ENCODE measurements at regions not wholly inside any gene's neighbourhood (a gene's known extent, or its start where the extent isn't known, plus 50 kb on each side); places are given as distances from the start of the nearest gene placed in this dataset.
A peak's percentile ranks its signal among the peaks of the same experiment; 100 is the strongest.

GRCh38 chr5:173498286-173498685 lies 118.2 kb downstream of the BOD1 start:
- Histone ChIP-seq H3K9me3 (ENCODE audit: control insufficient read depth in 5 of 5, low read length in 5 of 5) (no peaks in the 10 kb centered on the region), H3K36me3 (ENCODE audit: control insufficient read depth in 5 of 5, insufficient read depth in 5 of 5, low read length in 5 of 5) (no peaks in the 10 kb centered on the region), H3K4me1 (ENCODE audit: control insufficient read depth in 5 of 5, insufficient read depth in 5 of 5, low read length in 5 of 5) (peaks cover 13 to 62% (median 58%) of the 10 kb centered on the region in 5 donors), H3K9ac (ENCODE audit: low read length in 5 of 5) (peak overlapping the region in 2 of 5 donors; percentile 13 to 60), H3K27ac (ENCODE audit: low read depth, low read length) (peak overlapping the region; percentile 49), H3K4me3 (ENCODE audit: low read depth in 1 of 5, low read length in 5 of 5) (peak overlapping the region in 1 of 5 donors; percentile 19), H3K27me3 (ENCODE audit: control insufficient read depth in 5 of 5, insufficient read depth in 4 of 5, low read length in 5 of 5) (no peaks in the 10 kb centered on the region)

GRCh38 chr5:173497685-173498084 lies 118.8 kb downstream of the BOD1 start:
- Histone ChIP-seq H3K9me3 (ENCODE audit: control insufficient read depth in 5 of 5, low read length in 5 of 5) (no peaks in the 10 kb centered on the region), H3K4me1 (ENCODE audit: control insufficient read depth in 5 of 5, insufficient read depth in 5 of 5, low read length in 5 of 5) (peaks cover 13 to 62% (median 58%) of the 10 kb centered on the region in 5 donors), H3K27ac (ENCODE audit: low read depth, low read length) (peak overlapping the region; percentile 17), H3K36me3 (ENCODE audit: control insufficient read depth in 5 of 5, insufficient read depth in 5 of 5, low read length in 5 of 5) (no peaks in the 10 kb centered on the region), H3K4me3 (ENCODE audit: low read depth in 1 of 5, low read length in 5 of 5) (no peak overlapping the region), H3K9ac (ENCODE audit: low read length in 5 of 5) (no peak overlapping the region), H3K27me3 (ENCODE audit: control insufficient read depth in 5 of 5, insufficient read depth in 4 of 5, low read length in 5 of 5) (no peaks in the 10 kb centered on the region)

- Histone ChIP-seq H3K27ac (ENCODE audit: low read depth, low read length) (no peak overlapping the region), H3K4me1 (ENCODE audit: control insufficient read depth in 5 of 5, insufficient read depth in 5 of 5, low read length in 5 of 5) (peaks cover 13 to 57% (median 54%) of the 10 kb centered on the region in 5 donors), H3K4me3 (ENCODE audit: low read depth in 1 of 5, low read length in 5 of 5) (no peak overlapping the region), H3K9me3 (ENCODE audit: control insufficient read depth in 5 of 5, low read length in 5 of 5) (no peaks in the 10 kb centered on the region), H3K27me3 (ENCODE audit: control insufficient read depth in 5 of 5, insufficient read depth in 4 of 5, low read length in 5 of 5) (no peaks in the 10 kb centered on the region), H3K36me3 (ENCODE audit: control insufficient read depth in 5 of 5, insufficient read depth in 5 of 5, low read length in 5 of 5) (no peaks in the 10 kb centered on the region), H3K9ac (ENCODE audit: low read length in 5 of 5) (no peak overlapping the region)
Measured at GRCh38 chr5:173496883-173497255, 119.6 kb downstream of the BOD1 start.

DNA sequence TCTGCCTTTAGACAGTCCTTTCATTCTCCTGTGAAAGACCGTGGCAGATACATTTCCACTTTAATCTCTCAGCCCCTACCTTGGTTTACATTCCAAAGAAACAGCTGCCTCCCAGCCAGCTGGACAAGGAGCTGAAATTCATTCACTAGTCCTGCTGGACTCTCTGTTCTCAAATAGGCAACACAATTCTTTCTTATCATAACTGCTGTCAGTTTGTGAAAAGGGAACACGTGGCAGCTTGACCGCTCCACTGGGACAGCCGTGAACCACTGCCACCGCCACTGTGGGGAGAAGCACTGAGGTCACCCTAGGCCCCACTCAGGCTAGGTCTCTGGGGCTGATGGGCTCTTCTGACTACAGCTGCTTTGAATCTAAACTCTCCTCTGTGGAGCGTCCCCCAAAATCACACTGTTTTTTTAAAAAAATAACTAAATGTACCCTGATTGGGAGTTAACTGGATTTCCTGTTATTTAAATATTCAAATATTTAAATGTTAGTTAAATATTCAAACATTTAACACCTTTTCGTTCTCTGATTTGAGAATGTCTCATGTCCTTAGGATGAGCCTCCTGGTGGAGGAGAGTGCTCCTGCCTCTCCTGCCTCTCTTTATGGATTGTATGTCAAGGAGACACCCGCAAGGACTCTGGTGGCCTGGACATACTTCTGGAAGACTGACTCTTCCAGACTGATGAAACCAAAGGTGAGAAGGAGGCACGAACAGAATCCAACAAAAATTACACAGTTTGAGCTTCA lies 120.1 kb downstream of the BOD1 start:
- Histone ChIP-seq H3K27me3 (ENCODE audit: control insufficient read depth in 5 of 5, insufficient read depth in 4 of 5, low read length in 5 of 5) (no peaks in the 10 kb centered on the region), H3K9me3 (ENCODE audit: control insufficient read depth in 5 of 5, low read length in 5 of 5) (no peaks in the 10 kb centered on the region), H3K4me1 (ENCODE audit: control insufficient read depth in 5 of 5, insufficient read depth in 5 of 5, low read length in 5 of 5) (peaks cover 13 to 52% (median 49%) of the 10 kb centered on the region in 5 donors), H3K9ac (ENCODE audit: low read length in 5 of 5) (no peak overlapping the region), H3K4me3 (ENCODE audit: low read depth in 1 of 5, low read length in 5 of 5) (no peak overlapping the region), H3K36me3 (ENCODE audit: control insufficient read depth in 5 of 5, insufficient read depth in 5 of 5, low read length in 5 of 5) (no peaks in the 10 kb centered on the region), H3K27ac (ENCODE audit: low read depth, low read length) (peak overlapping the region; percentile 6)

DNA sequence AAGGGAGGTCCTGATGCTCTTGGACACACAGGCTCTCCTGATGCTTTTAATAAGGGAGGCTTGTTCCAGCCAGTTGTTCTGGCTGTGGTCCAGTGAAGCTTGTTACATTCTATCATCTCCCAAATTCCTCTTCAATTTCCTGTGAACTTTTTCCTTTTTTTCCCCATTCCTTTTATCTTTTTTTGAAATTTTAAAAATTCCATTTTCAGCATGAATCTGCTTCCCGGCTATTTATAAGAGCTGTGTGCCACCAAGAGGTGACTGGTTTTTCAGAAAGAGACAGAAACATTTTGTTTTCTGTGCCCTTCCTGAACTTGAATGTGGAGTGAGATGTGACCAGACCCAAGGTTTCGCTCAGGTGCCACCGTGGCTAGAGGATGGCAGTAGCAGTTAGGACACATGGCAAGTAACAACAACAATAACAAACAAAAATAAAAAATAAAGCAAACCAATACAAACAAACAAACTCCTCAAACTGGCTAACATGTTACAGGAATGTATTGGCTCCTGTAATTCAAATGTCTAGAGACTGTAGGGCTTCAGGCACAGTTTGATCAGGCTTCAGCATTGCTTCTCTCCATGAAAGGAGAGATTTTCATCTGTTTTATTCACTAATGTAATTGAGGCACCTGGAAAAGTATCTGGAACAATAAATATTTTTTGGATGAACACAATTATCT lies 121.1 kb downstream of the BOD1 start:
- no peak overlapping the region for H3K9ac ChIP-seq (ENCODE audit: low read length in 5 of 5)
- H3K4me1 ChIP-seq (ENCODE audit: control insufficient read depth in 5 of 5, insufficient read depth in 5 of 5, low read length in 5 of 5): peaks cover 9 to 44% (median 39%) of the 10 kb centered on the region in 5 donors

DNA sequence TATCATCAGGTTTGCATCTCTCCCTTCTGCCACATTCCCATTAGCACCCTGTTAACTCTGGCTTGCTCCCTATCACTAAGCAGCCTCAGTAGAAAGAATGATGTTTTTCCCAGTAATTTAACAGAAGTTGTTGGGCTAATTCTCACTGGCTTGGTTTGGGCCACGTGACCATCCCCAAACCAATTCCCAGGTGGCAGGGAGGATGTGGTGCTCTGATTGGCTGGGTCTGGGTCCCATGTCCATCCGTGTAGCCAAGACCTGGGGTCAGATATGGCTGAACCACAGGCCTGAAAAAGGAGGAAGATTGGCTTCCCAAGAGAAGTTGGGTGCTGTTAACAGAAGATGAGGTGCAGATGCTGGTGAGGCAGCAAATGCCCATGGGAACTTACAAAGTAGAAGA lies 122.0 kb downstream of the BOD1 start:
- H3K9me3 ChIP-seq (ENCODE audit: control insufficient read depth in 5 of 5, low read length in 5 of 5): no peaks in the 10 kb centered on the region
- no peak overlapping the region for H3K4me3 ChIP-seq (ENCODE audit: low read depth in 1 of 5, low read length in 5 of 5)
- no peak overlapping the region for H3K27ac ChIP-seq (ENCODE audit: low read depth, low read length)
- no peak overlapping the region for H3K9ac ChIP-seq (ENCODE audit: low read length in 5 of 5)
- peaks cover 5 to 36% (median 30%) of the 10 kb centered on the region in 5 donors for H3K4me1 ChIP-seq (ENCODE audit: control insufficient read depth in 5 of 5, insufficient read depth in 5 of 5, low read length in 5 of 5)
- no peaks in the 10 kb centered on the region for H3K36me3 ChIP-seq (ENCODE audit: control insufficient read depth in 5 of 5, insufficient read depth in 5 of 5, low read length in 5 of 5)
- no peaks in the 10 kb centered on the region for H3K27me3 ChIP-seq (ENCODE audit: control insufficient read depth in 5 of 5, insufficient read depth in 4 of 5, low read length in 5 of 5)

More for the DNA sequence above, 121.1 kb downstream of the BOD1 start:
- Histone ChIP-seq H3K27ac (ENCODE audit: low read depth, low read length) (peak overlapping the region; percentile 6), H3K4me3 (ENCODE audit: low read depth in 1 of 5, low read length in 5 of 5) (no peak overlapping the region), H3K27me3 (ENCODE audit: control insufficient read depth in 5 of 5, insufficient read depth in 4 of 5, low read length in 5 of 5) (no peaks in the 10 kb centered on the region), H3K36me3 (ENCODE audit: control insufficient read depth in 5 of 5, insufficient read depth in 5 of 5, low read length in 5 of 5) (no peaks in the 10 kb centered on the region), H3K9me3 (ENCODE audit: control insufficient read depth in 5 of 5, low read length in 5 of 5) (no peaks in the 10 kb centered on the region)

- peaks cover 1 to 30% (median 24%) of the 10 kb centered on the region in 5 donors for H3K4me1 ChIP-seq (ENCODE audit: control insufficient read depth in 5 of 5, insufficient read depth in 5 of 5, low read length in 5 of 5)
- H3K27ac ChIP-seq (ENCODE audit: low read depth, low read length): no peak overlapping the region
- no peak overlapping the region for H3K4me3 ChIP-seq (ENCODE audit: low read depth in 1 of 5, low read length in 5 of 5)
- no peaks in the 10 kb centered on the region for H3K27me3 ChIP-seq (ENCODE audit: control insufficient read depth in 5 of 5, insufficient read depth in 4 of 5, low read length in 5 of 5)
- no peak overlapping the region for H3K9ac ChIP-seq (ENCODE audit: low read length in 5 of 5)
- no peaks in the 10 kb centered on the region for H3K9me3 ChIP-seq (ENCODE audit: control insufficient read depth in 5 of 5, low read length in 5 of 5)
- H3K36me3 ChIP-seq (ENCODE audit: control insufficient read depth in 5 of 5, insufficient read depth in 5 of 5, low read length in 5 of 5): no peaks in the 10 kb centered on the region
Measured at GRCh38 chr5:173493846-173494245, 122.6 kb downstream of the BOD1 start.

DNA sequence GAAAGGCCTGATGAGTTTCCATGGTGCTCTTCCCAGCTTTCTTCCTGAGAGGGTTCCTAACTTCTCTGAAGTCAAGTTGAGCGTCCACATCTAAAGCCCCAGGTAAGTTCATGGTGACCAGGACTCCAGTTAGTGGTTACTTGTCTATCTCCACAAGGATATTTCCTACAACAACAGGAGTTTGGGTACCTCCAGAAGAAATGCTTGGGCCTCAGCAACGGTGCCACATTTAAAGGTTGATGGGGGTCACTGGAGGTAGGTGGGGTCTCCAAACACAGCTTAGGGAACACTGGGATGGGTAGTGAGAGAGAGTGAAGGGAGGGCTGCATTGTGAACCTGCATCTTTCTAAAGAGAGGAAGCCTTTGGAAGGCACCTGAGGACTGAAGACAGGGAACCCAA lies 123.4 kb downstream of the BOD1 start:
- H3K4me1 ChIP-seq (ENCODE audit: control insufficient read depth in 5 of 5, insufficient read depth in 5 of 5, low read length in 5 of 5): peaks cover 0 to 23% (median 18%) of the 10 kb centered on the region in 5 donors
- no peaks in the 10 kb centered on the region for H3K27me3 ChIP-seq (ENCODE audit: control insufficient read depth in 5 of 5, insufficient read depth in 4 of 5, low read length in 5 of 5)
- H3K9me3 ChIP-seq (ENCODE audit: control insufficient read depth in 5 of 5, low read length in 5 of 5): no peaks in the 10 kb centered on the region
- no peak overlapping the region for H3K27ac ChIP-seq (ENCODE audit: low read depth, low read length)
- H3K4me3 ChIP-seq (ENCODE audit: low read depth in 1 of 5, low read length in 5 of 5): no peak overlapping the region
- no peak overlapping the region for H3K9ac ChIP-seq (ENCODE audit: low read length in 5 of 5)
- no peaks in the 10 kb centered on the region for H3K36me3 ChIP-seq (ENCODE audit: control insufficient read depth in 5 of 5, insufficient read depth in 5 of 5, low read length in 5 of 5)

- H3K27me3 ChIP-seq (ENCODE audit: control insufficient read depth in 5 of 5, insufficient read depth in 4 of 5, low read length in 5 of 5): no peaks in the 10 kb centered on the region
- no peak overlapping the region for H3K27ac ChIP-seq (ENCODE audit: low read depth, low read length)
- H3K4me1 ChIP-seq (ENCODE audit: control insufficient read depth in 5 of 5, insufficient read depth in 5 of 5, low read length in 5 of 5): peaks cover 0 to 8% (median 5%) of the 10 kb centered on the region in 5 donors
- no peak overlapping the region for H3K9ac ChIP-seq (ENCODE audit: low read length in 5 of 5)
- no peak overlapping the region for H3K4me3 ChIP-seq (ENCODE audit: low read depth in 1 of 5, low read length in 5 of 5)
- H3K36me3 ChIP-seq (ENCODE audit: control insufficient read depth in 5 of 5, insufficient read depth in 5 of 5, low read length in 5 of 5): no peaks in the 10 kb centered on the region
- no peaks in the 10 kb centered on the region for H3K9me3 ChIP-seq (ENCODE audit: control insufficient read depth in 5 of 5, low read length in 5 of 5)
Measured at GRCh38 chr5:173490681-173491080, 125.8 kb downstream of the BOD1 start.

DNA sequence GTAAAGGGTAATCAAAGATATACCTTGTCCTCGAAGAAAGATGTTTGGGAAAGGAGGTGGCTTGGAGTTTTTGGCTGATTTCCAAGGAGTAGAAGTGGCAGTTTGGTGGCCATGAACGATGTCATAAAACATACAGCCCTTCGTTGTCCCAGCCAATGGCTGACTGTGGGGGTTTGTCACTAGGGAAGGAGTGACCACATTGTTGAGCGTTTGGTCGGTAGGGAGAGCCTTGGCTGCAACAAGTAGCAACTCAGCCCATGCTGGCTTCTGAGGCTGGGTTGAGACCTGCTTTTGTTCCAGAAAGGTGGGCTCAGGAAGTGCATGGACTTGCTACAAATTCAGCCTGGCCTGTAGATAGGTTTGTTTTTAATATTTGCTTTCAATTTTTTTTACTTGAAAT lies 128.3 kb downstream of the BOD1 start:
- Histone ChIP-seq H3K9ac (ENCODE audit: low read length in 5 of 5) (no peak overlapping the region), H3K9me3 (ENCODE audit: control insufficient read depth in 5 of 5, low read length in 5 of 5) (no peaks in the 10 kb centered on the region), H3K27ac (ENCODE audit: low read depth, low read length) (no peak overlapping the region), H3K4me3 (ENCODE audit: low read depth in 1 of 5, low read length in 5 of 5) (no peak overlapping the region), H3K4me1 (ENCODE audit: control insufficient read depth in 5 of 5, insufficient read depth in 5 of 5, low read length in 5 of 5) (peaks cover 0 to 3% (median 0%) of the 10 kb centered on the region in 5 donors), H3K36me3 (ENCODE audit: control insufficient read depth in 5 of 5, insufficient read depth in 5 of 5, low read length in 5 of 5) (no peaks in the 10 kb centered on the region), H3K27me3 (ENCODE audit: control insufficient read depth in 5 of 5, insufficient read depth in 4 of 5, low read length in 5 of 5) (peaks cover 0 to under 1% (median 0%) of the 10 kb centered on the region in 5 donors)
